ENCODE measurements at regions not wholly inside any gene's neighbourhood (a gene's known extent, or its start where the extent isn't known, plus 50 kb on each side); places are given as distances from the start of the nearest gene placed in this dataset.
"Not testable (repeated sequence)": the region's sequence is repeated elsewhere in the genome, so short reads cannot be mapped to it uniquely, and the experiment has no call there.

GRCh38 chr10:89981891-89982290 lies 280.5 kb downstream of the KIF20B start:
- Histone ChIP-seq H3K4me1 (ENCODE audit: control insufficient read depth, insufficient read depth, low read length) (no peaks in the 10 kb centered on the region), H3K27ac (ENCODE audit: low read length) (no peak overlapping the region), H3K36me3 (ENCODE audit: control insufficient read depth, insufficient read depth, low read length) (no peaks in the 10 kb centered on the region), H3K27me3 (ENCODE audit: control insufficient read depth, insufficient read depth, low read length) (no peaks in the 10 kb centered on the region), H3K9me3 (ENCODE audit: control insufficient read depth, insufficient read depth, low read depth, low read length) (no peaks in the 10 kb centered on the region), H3K4me3 (ENCODE audit: low read depth in 2 of 2, low read length in 2 of 2) (no peak overlapping the region)
- POLR2A ChIA-PET, result no interaction called here
- TF ChIP-seq TCF7L2 (IDR thresholded peaks at IDR 0.05; ENCODE audit: low read depth, low read length) (no peak), REST (IDR thresholded peaks at IDR 0.05; ENCODE audit: insufficient read depth in 1 of 2, low read depth in 2 of 2, low read length in 1 of 2) (no peak), CTCF (IDR thresholded peaks at IDR 0.05) (no peak), POLR2AphosphoS5 (IDR thresholded peaks at IDR 0.05; ENCODE audit: low read depth, low read length) (no peak), SIN3A (IDR thresholded peaks at IDR 0.05; ENCODE audit: borderline replicate concordance, insufficient read depth, low read depth, low read length) (no peak)
- BruUV-seq (replicated peaks), result no TSS peak
- in situ Hi-C loops (cut with HindIII; ENCODE audit: low pct_unique_long_range_greater_than_20kb, low sequenced_read_pairs), result no loop called here
- CTCF ChIA-PET, result no interaction called here
- intact Hi-C loops (cut with micrococcal nuclease; ENCODE audit: unreplicated experiment), result no loop called here
- no peak for DNase-seq (ENCODE audit: low read depth, low spot score)
- ATAC-seq, result no peak

- Histone ChIP-seq H3K9me3 (ENCODE audit: control insufficient read depth, insufficient read depth, low read depth, low read length) (no peaks in the 10 kb centered on the region), H3K27me3 (ENCODE audit: control insufficient read depth, insufficient read depth, low read length) (no peaks in the 10 kb centered on the region), H3K4me3 (ENCODE audit: low read depth in 2 of 2, low read length in 2 of 2) (no peak overlapping the region), H3K36me3 (ENCODE audit: control insufficient read depth, insufficient read depth, low read length) (no peaks in the 10 kb centered on the region), H3K27ac (ENCODE audit: low read length) (no peak overlapping the region), H3K4me1 (ENCODE audit: control insufficient read depth, insufficient read depth, low read length) (no peaks in the 10 kb centered on the region)
- CTCF ChIA-PET, result no interaction called here
- BruUV-seq (replicated peaks), result no TSS peak
- no peak for DNase-seq (ENCODE audit: low read depth, low spot score)
- no peak for ATAC-seq
- intact Hi-C loops (cut with micrococcal nuclease; ENCODE audit: unreplicated experiment) (no loop called here), in situ Hi-C loops (cut with HindIII; ENCODE audit: low pct_unique_long_range_greater_than_20kb, low sequenced_read_pairs) (no loop called here)
- TF ChIP-seq REST (IDR thresholded peaks at IDR 0.05; ENCODE audit: insufficient read depth in 1 of 2, low read depth in 2 of 2, low read length in 1 of 2), result no peak
- no peak for TF ChIP-seq CTCF (IDR thresholded peaks at IDR 0.05)
- TF ChIP-seq SIN3A (IDR thresholded peaks at IDR 0.05; ENCODE audit: borderline replicate concordance, insufficient read depth, low read depth, low read length), result no peak
- TF ChIP-seq POLR2AphosphoS5 (IDR thresholded peaks at IDR 0.05; ENCODE audit: low read depth, low read length), result no peak
- no peak for TF ChIP-seq TCF7L2 (IDR thresholded peaks at IDR 0.05; ENCODE audit: low read depth, low read length)
- POLR2A ChIA-PET, result no interaction called here
Measured at GRCh38 chr10:89985446-89985845, 284.1 kb downstream of the KIF20B start.

GRCh38 chr10:89988361-89988760 lies 287.0 kb downstream of the KIF20B start:
- CTCF ChIA-PET; BruUV-seq (replicated peaks); H3K27ac ChIP-seq (ENCODE audit: low read length); POLR2A ChIA-PET; H3K27me3 ChIP-seq (ENCODE audit: control insufficient read depth, insufficient read depth, low read length); ATAC-seq; DNase-seq (ENCODE audit: low read depth, low spot score); in situ Hi-C loops (cut with HindIII; ENCODE audit: low pct_unique_long_range_greater_than_20kb, low sequenced_read_pairs); H3K9me3 ChIP-seq (ENCODE audit: control insufficient read depth, insufficient read depth, low read depth, low read length); H3K36me3 ChIP-seq (ENCODE audit: control insufficient read depth, insufficient read depth, low read length); H3K4me3 ChIP-seq (ENCODE audit: low read depth in 2 of 2, low read length in 2 of 2); intact Hi-C loops (cut with micrococcal nuclease; ENCODE audit: unreplicated experiment); H3K4me1 ChIP-seq (ENCODE audit: control insufficient read depth, insufficient read depth, low read length): not testable (repeated sequence)

Data from Panc1 (cell line).